RWPE2 (cell line): ENCODE measurements at regions not wholly inside any gene's neighbourhood (a gene's known extent, or its start where the extent isn't known, plus 50 kb on each side); places are given as distances from the start of the nearest gene placed in this dataset.

Source experiments
- ATAC-seq: fragments of 200-7000 bp; cut with Tn5 transposase; 3 replicates; pipeline ENCODE4 v1.9.1; 2021; ENCODE audit warnings: low read depth
- DNase-seq: peaks from one replicate; pipeline ENCODE4 v3.0.0-alpha.2; 2020; ENCODE audit warnings: low spot score
- H3K27ac ChIP-seq: fragments of 450-650 bp; 2 replicates; pipeline ENCODE4 v1.5.1; 2017; ENCODE audit warnings: mild to moderate bottlenecking; ENCODE audit not compliant: poor library complexity, severe bottlenecking
- H3K27me3 ChIP-seq: fragments of 250-450 bp; sonication (Bioruptor Pico); 2 replicates; pipeline ENCODE4 v1.5.1; 2021; ENCODE audit warnings: mild to moderate bottlenecking, moderate library complexity; ENCODE audit not compliant: insufficient read depth, poor library complexity, severe bottlenecking
- H3K36me3 ChIP-seq: fragments of 250-450 bp; sonication (Bioruptor Pico); 2 replicates; pipeline ENCODE4 v1.5.1; 2020; ENCODE audit warnings: low read depth, mild to moderate bottlenecking, moderate library complexity
- H3K4me1 ChIP-seq: fragments of 250-450 bp; sonication (Bioruptor Pico); 2 replicates; pipeline ENCODE4 v1.5.1; 2021; ENCODE audit warnings: mild to moderate bottlenecking, moderate library complexity; ENCODE audit not compliant: insufficient read depth, poor library complexity, severe bottlenecking
- H3K4me3 ChIP-seq: fragments of 250-450 bp; sonication (Bioruptor Pico); 2 replicates; pipeline ENCODE4 v1.5.1; 2021; ENCODE audit warnings: mild to moderate bottlenecking, moderate library complexity; ENCODE audit not compliant: severe bottlenecking
- H3K9me3 ChIP-seq: fragments of 250-450 bp; sonication (Bioruptor Pico); 2 replicates; pipeline ENCODE4 v1.5.1; 2021; ENCODE audit warnings: mild to moderate bottlenecking, moderate library complexity; ENCODE audit not compliant: severe bottlenecking
- TF ChIP-seq, protein P1 (sequence below): fragments of 450-650 bp; IDR thresholded peaks from one replicate; pipeline ENCODE4 v1.5.1; 2017; ENCODE audit warnings: mild to moderate bottlenecking, moderate library complexity; ENCODE audit not compliant: poor library complexity, severe bottlenecking

DNA sequence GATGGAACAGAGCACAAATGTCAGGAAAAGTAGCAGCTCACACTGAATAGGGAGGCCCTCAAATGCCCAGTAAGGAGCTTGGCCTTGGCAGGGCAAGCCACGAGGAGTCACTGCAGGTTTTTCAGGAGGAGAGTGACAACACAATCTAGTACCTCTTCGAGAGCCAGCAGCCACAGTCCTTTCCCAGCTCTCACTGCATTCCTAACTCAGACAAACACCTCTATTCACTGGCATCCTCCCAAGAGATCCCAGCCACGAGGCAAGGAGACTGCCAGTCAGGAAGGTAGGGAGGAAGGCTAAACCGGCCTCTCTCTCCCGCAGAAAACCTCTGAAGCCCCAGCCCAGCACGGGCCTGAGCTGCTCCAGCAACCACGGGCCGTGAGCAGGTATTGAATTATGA is 146.0 kb upstream of the SMAD3 start:
- DNase-seq (no peak), ATAC-seq (peak; percentile 48; the same call in 2 of the 3 replicates)
- Histone ChIP-seq H3K27ac (no peak overlapping the region), H3K9me3 (peaks cover 3% of the 10 kb centered on the region), H3K27me3 (no peaks in the 10 kb centered on the region), H3K4me1 (no peaks in the 10 kb centered on the region), H3K4me3 (no peak overlapping the region), H3K36me3 (no peaks in the 10 kb centered on the region)
- TF ChIP-seq, protein P1, sequence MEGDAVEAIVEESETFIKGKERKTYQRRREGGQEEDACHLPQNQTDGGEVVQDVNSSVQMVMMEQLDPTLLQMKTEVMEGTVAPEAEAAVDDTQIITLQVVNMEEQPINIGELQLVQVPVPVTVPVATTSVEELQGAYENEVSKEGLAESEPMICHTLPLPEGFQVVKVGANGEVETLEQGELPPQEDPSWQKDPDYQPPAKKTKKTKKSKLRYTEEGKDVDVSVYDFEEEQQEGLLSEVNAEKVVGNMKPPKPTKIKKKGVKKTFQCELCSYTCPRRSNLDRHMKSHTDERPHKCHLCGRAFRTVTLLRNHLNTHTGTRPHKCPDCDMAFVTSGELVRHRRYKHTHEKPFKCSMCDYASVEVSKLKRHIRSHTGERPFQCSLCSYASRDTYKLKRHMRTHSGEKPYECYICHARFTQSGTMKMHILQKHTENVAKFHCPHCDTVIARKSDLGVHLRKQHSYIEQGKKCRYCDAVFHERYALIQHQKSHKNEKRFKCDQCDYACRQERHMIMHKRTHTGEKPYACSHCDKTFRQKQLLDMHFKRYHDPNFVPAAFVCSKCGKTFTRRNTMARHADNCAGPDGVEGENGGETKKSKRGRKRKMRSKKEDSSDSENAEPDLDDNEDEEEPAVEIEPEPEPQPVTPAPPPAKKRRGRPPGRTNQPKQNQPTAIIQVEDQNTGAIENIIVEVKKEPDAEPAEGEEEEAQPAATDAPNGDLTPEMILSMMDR, result no peak

DNA sequence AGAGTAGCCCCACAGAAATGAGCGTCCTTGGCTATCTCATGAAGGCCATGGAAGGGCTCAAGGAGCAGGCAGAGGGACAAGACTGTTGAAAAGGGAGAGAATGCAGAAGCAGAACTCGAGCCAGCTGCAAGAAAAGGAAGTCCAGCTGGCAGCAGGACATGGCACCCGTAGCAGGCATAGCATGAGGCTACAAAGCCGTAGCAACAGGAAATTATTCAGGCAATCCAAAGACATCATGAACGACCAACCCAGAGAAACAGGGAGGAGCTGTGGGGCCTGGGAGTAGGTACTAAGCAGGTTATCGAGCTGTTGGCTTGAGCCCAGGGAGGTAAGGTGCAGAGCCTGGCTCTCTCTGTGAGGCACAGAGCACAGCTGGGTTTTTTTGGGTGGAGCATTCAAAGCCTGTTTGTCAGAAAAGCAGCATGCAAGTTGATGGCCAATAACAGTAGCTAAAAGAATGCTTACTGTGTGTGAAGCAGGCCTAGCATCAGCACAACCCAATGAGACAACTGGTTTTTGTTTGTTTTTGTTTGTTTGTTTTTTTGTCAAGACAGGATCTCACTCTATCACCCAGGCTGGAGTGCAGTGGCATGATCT is 144.0 kb upstream of the SMAD3 start:
- TF ChIP-seq, protein P1, result no peak
- Histone ChIP-seq H3K27me3 (no peaks in the 10 kb centered on the region), H3K27ac (no peak overlapping the region), H3K4me3 (no peak overlapping the region), H3K9me3 (peaks cover 3% of the 10 kb centered on the region), H3K4me1 (no peaks in the 10 kb centered on the region), H3K36me3 (no peaks in the 10 kb centered on the region)
- DNase-seq (no peak), ATAC-seq (no peak)

DNA sequence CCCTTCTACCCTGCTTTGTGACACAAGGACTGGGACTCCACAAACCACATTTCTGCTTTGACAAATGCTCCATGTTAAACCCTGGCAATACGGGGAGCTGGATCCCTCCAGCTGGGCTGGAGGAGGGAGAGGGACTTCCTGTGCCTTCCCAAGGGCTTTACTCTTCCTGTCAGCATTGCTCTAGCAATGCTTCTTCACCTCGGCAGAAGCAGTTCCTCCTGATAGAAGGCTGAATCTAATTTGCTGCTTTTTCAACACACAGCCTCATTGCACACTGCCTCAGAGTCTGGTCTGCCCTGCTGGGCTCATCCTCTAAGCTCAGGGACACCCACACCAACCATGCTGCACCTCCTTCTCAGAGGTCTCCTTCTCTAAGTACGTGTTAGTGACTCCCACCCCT is 142.8 kb upstream of the SMAD3 start:
- no peaks in the 10 kb centered on the region for H3K36me3 ChIP-seq
- H3K4me3 ChIP-seq, result no peak overlapping the region
- H3K4me1 ChIP-seq, result no peaks in the 10 kb centered on the region
- H3K27ac ChIP-seq, result no peak overlapping the region
- H3K27me3 ChIP-seq, result no peaks in the 10 kb centered on the region
- DNase-seq (no peak), ATAC-seq (no peak)
- H3K9me3 ChIP-seq, result no peaks in the 10 kb centered on the region
- TF ChIP-seq, protein P1, result no peak

DNA sequence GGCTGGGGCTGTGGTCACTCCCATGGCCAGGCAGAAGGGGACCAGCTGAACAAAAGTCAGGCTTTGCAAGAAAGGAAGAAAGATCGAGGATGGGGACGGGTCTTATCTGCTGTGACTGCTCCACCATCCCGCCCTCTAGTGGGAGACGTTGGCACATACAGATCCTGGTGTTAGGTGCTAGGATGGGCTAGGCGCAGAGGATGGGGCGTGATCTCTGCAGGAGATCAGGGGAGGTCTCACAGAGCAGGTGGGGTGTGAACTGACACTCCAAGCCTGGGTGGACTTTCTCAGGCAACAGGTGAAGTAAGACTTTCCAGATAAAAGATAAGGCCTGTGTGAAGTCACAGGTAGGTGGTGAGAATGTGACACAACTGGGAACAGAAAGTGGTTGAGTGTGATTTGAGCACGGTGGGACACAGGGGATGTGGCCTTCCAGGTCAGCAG is 141.9 kb upstream of the SMAD3 start:
- TF ChIP-seq, protein P1, result peak; percentile 43
- Histone ChIP-seq H3K36me3 (no peaks in the 10 kb centered on the region), H3K27ac (no peak overlapping the region), H3K27me3 (no peaks in the 10 kb centered on the region), H3K4me3 (no peak overlapping the region), H3K9me3 (no peaks in the 10 kb centered on the region), H3K4me1 (no peaks in the 10 kb centered on the region)
- ATAC-seq, result 0 out of 3 replicates have a peak, but pooled peaks have one; percentile 31
- no peak for DNase-seq

DNA sequence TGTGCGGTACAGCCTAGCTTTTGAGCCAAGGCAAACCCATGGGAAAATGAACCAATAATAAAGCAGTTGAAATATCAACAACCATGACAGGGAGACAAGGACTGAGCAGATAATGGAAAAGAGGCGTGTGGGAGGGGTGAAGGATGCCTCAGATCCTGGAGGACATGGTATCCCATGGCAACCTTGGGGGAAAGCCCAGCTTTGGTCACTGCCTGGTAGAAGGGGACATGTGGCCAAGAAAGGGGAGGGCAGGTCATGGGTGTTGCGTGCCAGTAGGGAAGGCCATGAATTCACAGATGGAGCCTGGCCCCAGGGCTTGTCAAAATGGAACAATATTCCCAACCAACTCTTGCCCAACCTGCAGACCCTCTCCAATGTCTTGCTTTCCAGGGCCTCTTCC is 140.5 kb upstream of the SMAD3 start:
- Histone ChIP-seq H3K27ac (no peak overlapping the region), H3K36me3 (no peaks in the 10 kb centered on the region), H3K4me1 (no peaks in the 10 kb centered on the region), H3K27me3 (no peaks in the 10 kb centered on the region), H3K9me3 (no peaks in the 10 kb centered on the region), H3K4me3 (no peak overlapping the region)
- TF ChIP-seq, protein P1, result no peak
- no peak for DNase-seq
- ATAC-seq, result no peak
